Activated CD4-positive, alpha-beta T cell treated with anti-CD3 and anti-CD28 coated beads, Interleukin-2, amount 50 U/mL, for 16 hours (primary cell): ENCODE measurements at regions not wholly inside any gene's neighbourhood (a gene's known extent, or its start where the extent isn't known, plus 50 kb on each side); places are given as distances from the start of the nearest gene placed in this dataset.

Source experiments
- DNase-seq: peaks from one replicate; pipeline ENCODE4 v3.0.0-alpha.2; 2020

DNA sequence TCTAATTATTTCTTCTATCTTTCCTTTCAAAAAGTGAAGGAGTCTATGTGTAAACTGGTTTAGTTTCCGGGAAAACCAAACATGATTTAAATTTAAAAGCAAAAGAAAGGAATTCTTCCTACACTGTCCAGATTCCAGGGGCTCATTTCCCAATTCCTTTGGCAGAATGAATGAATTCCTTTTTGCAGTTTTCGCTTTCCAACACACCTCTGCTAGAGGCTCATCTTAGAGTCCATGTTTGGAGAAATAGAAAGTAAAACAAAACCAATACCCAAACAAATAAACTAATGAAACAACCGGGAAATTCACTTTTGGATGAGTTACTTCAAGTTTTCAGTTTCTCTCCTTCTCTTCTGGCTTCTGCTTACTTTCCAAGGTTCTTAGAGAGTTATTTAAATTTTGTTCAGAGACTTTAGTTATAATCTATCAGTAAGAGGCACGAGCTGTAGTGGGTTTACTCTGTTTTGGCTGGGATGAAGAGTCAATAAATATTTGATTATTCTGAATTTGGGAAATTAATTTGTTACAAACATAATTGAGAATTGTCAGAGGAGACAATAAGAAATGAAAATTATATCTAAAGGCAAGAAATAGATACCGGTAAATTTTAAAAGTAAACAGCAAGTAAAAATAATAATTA is 365.0 kb upstream of the CDH9 start:
- DNase-seq = no peak

DNA sequence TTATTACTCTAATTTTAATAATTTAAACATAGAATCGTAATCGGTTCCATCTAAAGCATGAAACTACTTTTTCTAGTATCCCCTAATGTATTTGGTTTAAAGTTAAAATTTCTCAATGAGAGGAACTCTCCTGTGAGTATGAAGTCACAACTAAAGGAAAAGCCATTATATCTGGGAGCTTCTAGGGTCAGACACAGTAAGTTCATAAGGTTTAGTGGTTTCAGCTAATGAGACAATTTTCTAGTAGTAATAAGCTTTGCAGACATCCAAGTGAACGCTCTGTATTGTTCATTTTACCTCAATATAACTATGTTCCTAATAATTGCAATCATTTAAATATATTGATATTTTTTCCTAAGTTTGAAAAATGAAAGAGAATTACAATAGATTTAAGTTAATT is 364.4 kb upstream of the CDH9 start:
- DNase-seq = no peak

DNA sequence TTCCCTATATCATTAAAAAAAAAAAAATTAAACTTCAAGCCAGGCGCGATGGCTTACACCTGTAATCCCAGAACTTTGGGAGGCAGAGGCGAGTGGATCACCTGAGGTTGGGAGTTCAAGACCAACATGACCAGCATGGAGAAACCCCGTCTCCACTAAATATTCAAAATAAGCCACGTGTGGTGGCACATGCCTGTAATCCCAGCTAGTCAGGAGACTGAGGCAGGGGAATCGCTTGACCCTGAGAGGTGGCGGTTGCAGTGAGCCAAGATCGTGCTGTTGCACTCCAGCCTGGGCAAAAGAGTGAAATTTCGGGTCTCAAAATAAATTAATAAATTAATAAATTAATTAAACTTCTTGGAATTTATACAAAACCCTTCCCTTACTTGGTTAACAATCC is 358.6 kb upstream of the CDH9 start:
- no peak for DNase-seq

DNA sequence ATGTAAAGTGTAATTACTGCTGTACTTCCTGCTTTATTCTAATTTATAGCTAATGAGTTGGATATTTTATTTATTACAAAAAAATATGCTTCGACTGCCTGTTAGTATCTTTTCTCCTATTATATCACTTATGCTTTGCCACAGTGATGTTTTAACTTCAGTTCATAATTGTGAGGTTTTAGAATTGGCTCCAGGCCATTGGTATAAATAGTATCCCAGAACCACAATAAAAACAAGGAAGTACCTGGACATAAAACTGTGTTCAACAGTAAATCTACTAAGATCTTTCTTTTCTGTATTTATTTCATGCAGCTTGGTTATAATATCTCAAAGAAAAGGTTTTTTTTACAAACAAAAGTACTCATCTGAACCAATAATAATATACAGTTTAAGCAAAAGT is 354.3 kb upstream of the CDH9 start:
- DNase-seq = no peak

DNA sequence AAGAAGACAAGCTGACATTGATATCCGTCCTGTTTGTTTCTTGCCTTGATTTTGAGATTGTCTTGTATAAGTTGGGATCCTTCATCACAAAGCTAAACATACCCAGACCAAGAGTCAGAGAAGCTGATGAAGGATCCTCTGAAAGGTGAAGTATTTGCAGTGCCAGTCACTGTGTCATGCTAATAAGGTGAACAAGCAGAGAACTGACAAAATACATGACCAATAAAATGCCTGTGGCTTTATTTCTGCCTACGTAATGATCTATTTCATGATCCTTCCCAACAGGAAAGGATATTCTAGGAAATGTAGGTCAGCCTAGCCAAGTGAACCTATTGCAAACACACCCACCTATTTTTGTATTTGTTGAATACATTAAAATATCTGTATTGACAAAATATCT is 351.3 kb upstream of the CDH9 start:
- no peak for DNase-seq

DNA sequence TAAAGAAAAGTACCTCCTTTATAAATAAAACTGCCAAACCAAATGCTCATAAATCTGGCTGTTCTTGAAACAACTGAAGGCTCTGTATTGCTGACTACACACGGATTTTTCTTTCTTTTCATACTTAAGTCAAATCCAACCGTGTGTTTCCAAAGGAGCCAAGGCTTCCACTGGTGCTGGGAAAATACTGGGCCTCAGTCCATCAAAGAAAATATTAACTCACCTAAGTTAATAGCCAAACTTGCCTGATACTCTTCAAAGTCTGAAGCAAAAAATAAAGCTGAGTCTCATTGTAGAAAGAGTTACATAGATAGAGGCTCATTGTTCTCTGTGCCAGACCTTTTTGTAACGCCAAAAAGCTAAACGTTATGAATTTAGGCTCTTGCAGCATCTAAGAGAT is 350.4 kb upstream of the CDH9 start:
- no peak for DNase-seq

DNA sequence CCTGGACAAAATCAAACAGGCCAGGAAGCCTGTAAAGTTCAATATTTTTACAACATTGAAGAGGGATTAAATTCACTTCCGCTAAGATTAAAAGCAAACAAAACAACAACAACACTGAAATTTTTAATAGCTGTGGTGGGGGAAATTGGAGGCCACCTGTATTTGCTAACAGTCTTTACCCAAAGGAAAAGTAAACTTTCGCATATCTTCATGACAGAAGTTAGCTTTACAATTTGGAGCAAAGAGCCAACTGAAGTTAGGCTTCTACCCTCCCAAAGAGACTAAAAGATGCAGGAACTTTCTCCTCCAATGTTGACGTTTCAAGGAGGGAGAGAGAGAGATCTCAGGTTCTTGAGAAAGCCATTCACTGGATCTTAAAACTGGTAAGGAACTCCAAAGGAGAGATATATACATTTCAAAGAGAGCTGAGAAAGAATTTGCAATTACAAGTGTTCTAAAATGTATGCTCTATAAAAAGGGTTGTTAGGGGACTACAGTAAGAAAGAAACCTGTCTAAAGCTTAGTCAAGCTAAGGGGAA is 349.2 kb upstream of the CDH9 start:
- no peak for DNase-seq

DNA sequence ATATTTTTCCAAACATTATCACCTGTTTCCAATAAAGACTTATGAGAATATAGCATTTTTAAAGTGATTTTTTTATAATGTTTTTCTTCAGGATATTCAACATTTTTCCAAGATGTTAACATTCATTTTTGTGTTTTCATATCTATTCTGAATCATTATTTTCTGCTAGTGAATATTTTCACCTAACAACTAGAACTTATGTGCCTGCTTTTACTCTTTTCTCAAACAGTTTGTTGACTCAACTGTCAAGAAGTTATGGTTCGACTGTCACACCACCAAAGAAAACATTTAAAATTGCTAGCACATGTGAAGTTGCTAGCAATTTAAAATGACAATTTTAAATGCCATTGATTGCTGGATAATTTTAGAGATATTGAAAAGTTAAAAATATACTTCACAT is 343.3 kb upstream of the CDH9 start:
- DNase-seq = no peak

DNA sequence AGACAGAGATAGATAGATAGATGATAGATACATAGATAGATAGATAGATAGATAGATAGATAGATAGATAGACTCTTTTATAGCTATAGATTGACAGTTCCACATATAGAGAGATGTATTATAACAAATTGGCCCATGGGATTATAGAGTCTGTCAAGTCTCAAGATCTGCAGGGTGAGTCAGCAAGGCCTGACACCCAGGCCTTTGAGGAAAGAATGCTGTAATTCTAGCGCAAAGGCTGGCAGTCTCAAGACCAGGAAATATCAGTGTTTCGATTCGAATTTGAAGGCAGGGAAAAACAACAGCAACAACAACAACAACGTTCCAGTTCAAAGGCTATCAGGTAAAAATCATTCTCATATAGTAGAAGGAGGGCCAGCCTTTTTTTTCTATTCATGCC is 339.2 kb upstream of the CDH9 start:
- DNase-seq = no peak

DNA sequence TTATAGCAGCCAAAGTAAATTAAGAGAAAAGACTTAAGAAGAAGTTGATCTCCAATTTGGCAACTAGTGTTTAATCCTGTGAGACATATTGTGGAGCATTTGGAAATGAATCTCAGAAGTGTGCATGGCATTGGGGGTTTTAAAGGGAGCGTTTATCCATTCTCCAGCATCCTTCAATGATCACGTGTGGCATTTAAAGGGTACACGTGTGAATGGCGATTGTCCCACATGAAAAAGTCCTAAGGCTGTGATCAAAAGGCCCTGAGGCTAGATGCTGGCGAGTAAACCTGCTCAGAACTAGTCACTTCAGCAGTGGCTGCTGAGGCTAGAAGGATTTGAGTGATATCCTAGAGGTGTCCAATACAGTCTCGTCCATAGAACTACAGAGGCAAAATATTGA is 315.6 kb upstream of the CDH9 start:
- no peak for DNase-seq

DNA sequence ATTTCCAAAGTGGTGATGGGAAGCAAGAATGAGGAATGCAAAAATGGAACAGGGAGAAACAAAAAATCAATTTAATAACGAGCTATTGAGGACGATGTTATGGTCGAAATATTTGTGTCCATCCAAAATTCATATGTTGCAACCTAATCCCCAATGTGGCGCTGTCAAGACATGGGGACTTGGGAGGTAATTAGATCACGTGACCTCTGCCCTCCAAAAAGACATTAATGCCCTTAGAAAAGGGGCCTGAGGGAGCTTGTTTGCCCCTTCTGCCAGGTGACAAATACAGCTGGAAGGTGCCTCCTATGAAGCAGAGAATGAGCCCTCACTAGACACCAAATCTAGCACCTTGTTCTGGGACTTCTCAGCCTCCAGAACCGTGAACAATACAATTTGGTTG is 315.2 kb upstream of the CDH9 start:
- DNase-seq = no peak

DNA sequence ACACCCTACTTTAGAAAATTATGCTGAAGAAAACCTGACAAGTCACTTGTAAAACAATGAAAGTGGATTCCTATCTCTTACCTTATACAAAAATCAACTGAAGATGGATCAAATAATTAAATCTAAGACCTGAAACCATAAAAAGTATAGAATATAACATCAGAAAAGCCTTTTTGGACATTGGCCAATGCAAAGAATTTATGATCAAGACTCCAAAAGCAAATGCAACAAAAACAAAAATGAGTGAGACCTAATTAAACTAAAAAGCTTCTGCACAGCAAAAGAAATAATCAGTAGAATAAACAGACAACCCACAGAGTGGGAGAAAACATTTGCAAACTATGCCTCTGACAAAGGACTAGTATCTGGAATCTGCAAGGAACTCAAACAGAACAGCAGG is 303.0 kb upstream of the CDH9 start:
- no peak for DNase-seq

DNA sequence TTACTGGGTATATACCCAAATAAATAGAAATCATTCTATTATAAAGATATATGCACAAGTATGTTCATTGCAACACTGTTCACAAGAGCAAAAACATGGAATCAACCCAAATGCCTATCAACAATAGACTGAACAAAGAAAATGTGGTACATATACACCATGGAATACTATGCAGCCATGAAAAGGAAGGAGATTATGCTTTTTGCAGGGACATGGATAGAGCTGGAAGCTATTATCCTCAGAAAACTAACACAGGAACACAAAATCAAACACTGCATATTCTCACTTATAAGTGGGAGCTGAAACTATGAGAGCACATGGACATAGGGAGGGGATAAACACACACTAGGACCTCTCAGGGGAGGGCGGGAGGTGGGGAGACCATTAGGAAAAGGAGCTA is 298.4 kb upstream of the CDH9 start:
- DNase-seq = no peak

DNA sequence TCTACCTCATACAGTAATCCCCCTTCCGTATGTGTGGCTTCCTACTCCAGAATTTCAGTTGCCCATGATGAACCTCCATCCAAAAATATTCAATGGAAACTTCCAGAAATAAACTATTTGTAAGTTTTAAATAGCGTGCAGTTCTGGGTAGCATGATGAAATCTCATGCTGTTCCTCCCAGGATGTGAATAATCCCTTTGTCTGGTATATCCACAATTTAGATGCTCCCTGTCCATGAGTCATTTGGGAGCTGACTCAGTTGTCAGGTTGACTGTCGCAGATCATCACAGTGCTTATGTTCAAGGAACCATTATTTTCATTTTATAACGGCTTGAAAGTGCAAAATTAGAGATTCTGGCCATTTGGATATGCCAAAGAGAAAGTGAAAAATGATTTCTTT is 290.1 kb upstream of the CDH9 start:
- no peak for DNase-seq

DNA sequence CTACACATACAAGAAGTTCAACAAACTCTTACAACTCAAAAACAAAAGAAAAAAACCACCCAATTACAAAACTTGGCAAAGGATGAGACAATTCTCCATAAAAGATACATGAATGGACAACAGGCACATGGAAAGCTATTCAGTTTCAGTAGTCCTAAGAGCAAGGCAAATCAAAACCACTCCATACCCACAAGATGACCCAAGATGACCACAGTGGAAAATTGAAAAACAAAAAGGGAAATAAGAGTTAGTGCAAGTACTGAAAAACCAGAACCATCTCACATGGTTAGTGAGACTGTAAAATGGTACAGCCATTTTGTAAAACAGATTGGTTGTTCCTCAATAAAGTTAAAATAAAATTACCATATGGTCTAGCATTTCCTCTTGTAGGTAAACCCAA is 287.1 kb upstream of the CDH9 start:
- no peak for DNase-seq

DNA sequence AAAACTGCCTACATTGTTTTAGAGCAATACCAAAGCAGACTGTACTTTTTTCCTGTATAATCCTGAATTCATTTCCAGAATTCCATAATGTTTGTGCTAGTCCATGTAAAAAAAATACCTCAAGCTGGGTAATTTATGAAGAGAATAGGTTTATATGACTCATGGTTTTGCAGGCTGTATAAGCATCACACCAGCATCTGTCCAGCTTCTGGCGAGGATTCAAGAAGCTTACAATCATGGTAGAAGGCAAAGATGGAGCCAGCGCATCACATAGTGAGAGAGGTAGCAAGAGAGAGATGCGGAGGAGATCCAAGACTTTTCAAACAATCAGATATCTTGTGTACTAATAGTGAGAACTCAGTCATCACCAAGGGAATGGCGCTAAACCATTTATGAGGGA is 280.3 kb upstream of the CDH9 start:
- no peak for DNase-seq

DNA sequence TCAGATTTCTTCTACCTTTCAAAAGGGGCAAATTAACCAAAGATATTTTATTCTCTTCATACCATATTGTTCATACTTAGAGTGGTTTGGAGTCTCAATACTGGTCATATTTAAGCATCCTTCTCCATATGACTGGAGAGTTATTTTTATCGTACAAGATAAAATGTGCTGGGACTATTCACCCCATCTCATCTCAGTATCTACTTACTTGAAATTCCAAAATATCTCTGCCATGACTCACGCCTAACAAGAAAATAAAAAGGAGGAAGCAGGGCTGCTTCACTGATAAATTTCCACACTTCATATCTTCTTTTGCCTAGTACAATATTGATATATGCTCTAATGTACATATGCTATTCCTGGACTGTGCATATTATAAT is 277.9 kb upstream of the CDH9 start:
- DNase-seq = no peak

DNA sequence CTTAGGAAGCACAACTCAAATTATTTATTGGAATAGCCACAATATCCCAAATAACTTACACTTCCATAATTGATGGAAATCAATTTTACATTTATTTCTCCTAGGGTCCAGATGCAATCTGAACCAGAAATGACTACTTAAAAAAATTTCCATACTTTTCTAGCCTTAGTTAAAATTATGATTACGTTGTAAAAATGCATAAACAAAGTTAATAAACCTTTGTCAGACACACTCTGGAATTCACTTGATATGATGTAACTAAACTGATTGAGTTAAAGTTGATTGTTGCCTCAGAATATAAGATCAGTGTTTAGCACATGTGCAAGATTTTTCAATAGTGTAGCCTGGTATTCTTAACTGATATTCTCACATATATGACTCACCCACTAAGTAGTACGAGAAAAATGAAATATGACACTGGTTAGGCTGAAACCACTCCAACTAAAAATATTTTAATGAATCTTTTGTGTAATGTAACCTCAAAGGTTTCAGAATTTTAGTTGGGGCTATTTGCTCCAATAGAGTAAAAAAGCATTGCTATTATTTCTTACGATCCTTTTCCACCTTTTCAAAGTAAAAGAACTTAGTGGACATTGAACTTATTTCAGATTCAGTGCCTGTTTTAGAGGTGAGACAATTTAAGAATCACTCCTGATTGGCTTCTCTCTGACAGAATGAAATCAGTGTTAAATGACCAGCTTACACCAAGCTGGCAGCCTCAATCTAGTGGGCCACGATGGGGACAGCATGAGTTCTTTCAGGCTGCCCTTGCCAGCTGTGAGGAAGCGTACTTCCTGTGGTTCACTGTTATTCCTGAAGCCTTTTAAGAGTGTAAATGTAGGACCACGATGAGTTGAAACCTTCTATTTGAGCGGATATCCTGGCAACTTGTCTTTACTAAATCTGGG is 277.2 kb upstream of the CDH9 start:
- no peak for DNase-seq

DNA sequence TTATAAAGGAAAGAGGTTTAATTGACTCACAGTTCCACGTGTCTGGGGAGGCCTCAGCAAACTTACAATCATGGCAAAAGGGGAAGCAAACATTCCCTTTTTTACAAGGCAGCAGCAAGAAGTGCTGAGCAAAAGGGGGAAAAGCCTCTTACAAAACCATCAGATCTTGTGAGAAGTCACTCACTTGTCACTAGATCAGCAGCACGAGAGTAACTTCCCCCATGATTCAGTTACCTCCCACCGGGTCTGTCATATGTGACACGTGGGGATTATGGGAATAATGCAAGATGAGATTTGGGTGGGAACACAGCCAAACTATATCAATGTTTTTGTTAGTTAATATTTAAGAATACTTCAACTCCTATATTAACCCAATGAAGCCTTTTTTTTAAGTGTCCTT is 275.2 kb upstream of the CDH9 start:
- DNase-seq = no peak

DNA sequence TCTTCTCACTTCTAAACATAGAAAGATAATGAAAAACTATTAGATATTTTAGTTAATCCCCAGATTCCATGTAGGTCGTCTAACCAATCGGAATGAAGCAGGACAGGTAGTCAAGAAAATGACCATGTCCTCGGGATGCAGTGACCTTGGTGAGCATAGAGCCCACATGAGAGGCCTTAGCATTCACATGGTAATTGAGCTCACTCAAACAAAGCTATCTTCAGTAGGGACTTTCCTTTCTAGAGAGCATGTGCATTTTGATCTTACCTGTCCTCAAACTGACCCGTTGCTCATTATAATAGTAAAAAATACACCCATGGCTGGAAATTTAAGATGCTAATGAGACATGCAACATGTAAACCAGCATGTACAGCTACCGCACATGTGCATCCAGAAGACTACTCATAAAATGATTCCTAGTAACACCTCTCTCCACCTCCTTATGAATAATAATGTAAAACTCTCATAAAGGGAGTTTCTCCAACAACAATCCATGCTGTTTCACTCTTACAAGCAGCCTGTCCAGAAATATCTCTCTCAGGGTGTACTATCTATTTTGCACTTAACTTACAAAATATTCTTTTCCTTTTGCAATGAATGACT is 274.0 kb upstream of the CDH9 start:
- no peak for DNase-seq

DNA sequence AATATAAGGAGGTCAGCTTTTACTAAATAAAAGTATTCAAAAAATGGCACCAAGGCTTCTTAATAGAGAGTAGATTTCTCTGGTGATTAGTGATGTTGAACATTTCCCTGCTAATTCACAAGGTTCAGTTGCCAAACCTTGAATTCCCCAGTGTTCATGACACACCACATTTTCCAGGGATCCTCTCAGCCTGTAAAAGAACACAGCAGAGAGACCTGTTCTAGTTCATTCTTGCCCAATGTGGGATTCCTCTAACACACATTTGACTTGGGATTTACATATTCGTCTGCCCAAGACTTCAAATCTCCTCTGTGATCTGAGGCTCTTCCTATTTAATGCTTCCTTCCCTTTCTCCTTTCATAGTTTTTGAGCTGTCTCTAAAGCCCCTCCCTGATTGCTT is 273.2 kb upstream of the CDH9 start:
- DNase-seq = no peak

DNA sequence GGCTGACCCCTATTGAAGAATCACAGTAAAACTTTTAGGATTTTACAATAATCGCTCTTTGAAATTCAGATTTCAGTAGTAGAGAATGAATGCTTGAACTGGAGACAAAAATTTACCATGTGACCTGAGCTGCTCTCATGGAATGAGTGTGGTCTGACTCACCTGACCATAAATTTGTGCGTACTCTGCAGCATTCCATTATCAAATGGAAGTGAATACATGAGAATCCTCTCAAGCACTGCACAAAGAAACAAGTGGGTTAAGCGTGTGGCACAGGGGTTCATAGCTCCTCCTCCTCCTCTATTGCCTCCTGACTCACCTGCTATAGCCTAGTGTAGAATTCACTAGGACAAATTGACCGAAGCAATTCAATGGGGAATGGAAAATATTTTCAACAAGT is 269.8 kb upstream of the CDH9 start:
- no peak for DNase-seq

DNA sequence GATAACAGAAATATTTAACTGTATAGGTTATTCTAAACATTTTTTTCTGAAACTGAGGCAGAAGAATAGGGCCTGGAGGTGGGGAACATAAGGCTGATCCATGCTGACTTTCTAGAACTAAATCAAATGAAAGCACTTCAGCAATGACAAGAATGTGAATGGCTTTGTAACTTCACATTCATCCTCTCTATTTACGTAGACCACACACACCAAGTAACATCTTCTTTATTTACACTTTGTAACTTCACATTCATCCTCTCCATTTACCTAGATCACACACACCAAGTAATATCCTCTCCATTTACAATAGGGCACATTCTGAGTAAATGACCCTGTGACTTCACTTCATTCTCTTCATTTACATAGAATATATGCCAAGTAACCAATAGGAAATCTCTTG is 251.8 kb upstream of the CDH9 start:
- DNase-seq = no peak

DNA sequence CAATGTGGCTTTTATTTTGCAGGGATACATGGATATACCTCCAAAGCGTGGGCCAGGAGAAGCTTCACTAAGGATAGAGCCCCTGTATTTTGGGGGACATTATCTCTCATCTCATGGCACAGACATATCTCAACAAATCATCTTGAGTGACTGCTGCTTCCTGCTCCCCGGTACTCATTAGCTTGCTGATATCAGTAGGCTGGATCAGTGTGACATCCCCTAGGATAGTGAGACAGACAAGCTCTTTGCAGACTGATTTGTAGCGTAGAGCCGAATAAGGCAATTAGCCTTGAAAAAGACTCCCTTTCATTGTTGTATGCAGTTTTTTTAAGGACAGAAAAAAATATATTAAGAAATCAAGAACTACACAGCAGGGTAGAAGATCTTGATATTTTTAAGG is 237.7 kb upstream of the CDH9 start:
- no peak for DNase-seq
